ENCODE measurements at regions not wholly inside any gene's neighbourhood (a gene's known extent, or its start where the extent isn't known, plus 50 kb on each side); places are given as distances from the start of the nearest gene placed in this dataset.

- in situ Hi-C loops (cut with MboI; ENCODE audit: low sequenced_read_pairs in 4 of 4): loop anchor here in 1 of 4 donors (5.0 kb wide), 1 partner anchor 147 kb away; no protein-coding TSS in a partner anchor
Measured at GRCh38 chr9:759541-759940, 82.0 kb upstream of the DMRT1 start.

GRCh38 chr9:759983-760736 is 81.3 kb upstream of the DMRT1 start:
- in situ Hi-C loops (cut with MboI; ENCODE audit: low sequenced_read_pairs in 4 of 4): loop anchor here in 3 of 4 donors (5.0 kb wide), 2 partner anchors 143 to 148 kb away; no protein-coding TSS in a partner anchor
- TF ChIP-seq POLR2A (IDR thresholded peaks at IDR 0.05): no peak
- TF ChIP-seq CTCF (IDR thresholded peaks at IDR 0.05 in 4 of 5, conservative IDR thresholded peaks at IDR 0.05 in 1 of 5): no peak
- no peak for DNase-seq
- Histone ChIP-seq H3K4me1 (peaks cover 9 to 12% of the 10 kb centered on the region in 2 donors), H3K27ac (no peak overlapping the region), H3K27me3 (no peaks in the 10 kb centered on the region), H3K4me3 (no peak overlapping the region), H3K36me3 (no peaks in the 10 kb centered on the region), H3K9me3 (no peaks in the 10 kb centered on the region)
- intact Hi-C loops (cut with DNase I; ENCODE audit: low total_unique reads): loop anchor here (5.0 kb wide), 1 partner anchor 373 kb away; no protein-coding TSS in a partner anchor
- no peak for ATAC-seq

More at GRCh38 chr9:759541-759940, 82.0 kb upstream of the DMRT1 start:
- intact Hi-C loops (cut with DNase I; ENCODE audit: low total_unique reads): no loop called here
- Histone ChIP-seq H3K27me3 (no peaks in the 10 kb centered on the region), H3K4me3 (no peak overlapping the region), H3K9me3 (no peaks in the 10 kb centered on the region), H3K27ac (no peak overlapping the region), H3K4me1 (peaks cover 11 to 12% of the 10 kb centered on the region in 2 donors), H3K36me3 (no peaks in the 10 kb centered on the region)
- ATAC-seq (no peak), DNase-seq (no peak)
- TF ChIP-seq CTCF (IDR thresholded peaks at IDR 0.05 in 4 of 5, conservative IDR thresholded peaks at IDR 0.05 in 1 of 5) (no peak), POLR2A (IDR thresholded peaks at IDR 0.05) (no peak)

- Histone ChIP-seq H3K27ac (no peak overlapping the region), H3K4me3 (no peak overlapping the region), H3K4me1 (peaks cover 3 to 5% of the 10 kb centered on the region in 2 donors), H3K9me3 (no peaks in the 10 kb centered on the region), H3K36me3 (no peaks in the 10 kb centered on the region), H3K27me3 (no peaks in the 10 kb centered on the region)
- ATAC-seq (no peak), DNase-seq (no peak)
- intact Hi-C loops (cut with DNase I; ENCODE audit: low total_unique reads): loop anchor here (5.0 kb wide), 1 partner anchor 374 kb away; no protein-coding TSS in a partner anchor
- in situ Hi-C loops (cut with MboI; ENCODE audit: low sequenced_read_pairs in 4 of 4): loop anchor here in 2 of 4 donors (5.0 kb wide), 2 partner anchors 144 to 149 kb away; no protein-coding TSS in a partner anchor
- TF ChIP-seq CTCF (IDR thresholded peaks at IDR 0.05 in 4 of 5, conservative IDR thresholded peaks at IDR 0.05 in 1 of 5): no peak
- TF ChIP-seq POLR2A (IDR thresholded peaks at IDR 0.05): no peak
Measured at GRCh38 chr9:761176-761792, 80.2 kb upstream of the DMRT1 start.

GRCh38 chr9:761793-762560 is 79.5 kb upstream of the DMRT1 start:
- ATAC-seq (no peak), DNase-seq (no peak)
- H3K36me3 ChIP-seq: no peaks in the 10 kb centered on the region
- in situ Hi-C loops (cut with MboI; ENCODE audit: low sequenced_read_pairs in 4 of 4): loop anchor here in 2 of 4 donors (5.0 kb wide), 2 partner anchors 145 to 150 kb away; no protein-coding TSS in a partner anchor
- H3K27me3 ChIP-seq: no peaks in the 10 kb centered on the region
- peaks cover 3 to 5% of the 10 kb centered on the region in 2 donors for H3K4me1 ChIP-seq
- intact Hi-C loops (cut with DNase I; ENCODE audit: low total_unique reads): loop anchor here (5.0 kb wide), 1 partner anchor 375 kb away; no protein-coding TSS in a partner anchor
- TF ChIP-seq CTCF (IDR thresholded peaks at IDR 0.05 in 4 of 5, conservative IDR thresholded peaks at IDR 0.05 in 1 of 5) (no peak), POLR2A (IDR thresholded peaks at IDR 0.05) (no peak)
- no peak overlapping the region for H3K27ac ChIP-seq
- no peaks in the 10 kb centered on the region for H3K9me3 ChIP-seq
- no peak overlapping the region for H3K4me3 ChIP-seq
